DND-41 (cell line): ENCODE measurements at regions not wholly inside any gene's neighbourhood (a gene's known extent, or its start where the extent isn't known, plus 50 kb on each side); places are given as distances from the start of the nearest gene placed in this dataset.

Experiments
- ATAC-seq: fragments of 200-7000 bp; cut with Tn5 transposase; 3 replicates; pipeline ENCODE4 v1.9.1; 2021; ENCODE audit warnings: low read depth; ENCODE audit not compliant: insufficient read depth
- DNase-seq: peaks from one replicate; pipeline ENCODE4 v3.0.0-alpha.2; 2020
- H2AFZ ChIP-seq: 2 replicates; pipeline ENCODE4 v1.6.0; 2012; ENCODE audit warnings: low read depth, low read length
- H3K27ac ChIP-seq: 2 replicates; pipeline ENCODE4 v1.5.1; 2012; ENCODE audit warnings: low read length, inconsistent platforms
- H3K27me3 ChIP-seq: fragments of 200-600 bp; sonication (generic); 2 replicates; pipeline ENCODE4 v1.6.0; 2012; ENCODE audit warnings: low read length, mild to moderate bottlenecking, inconsistent platforms; ENCODE audit not compliant: insufficient read depth, poor library complexity
- H3K36me3 ChIP-seq: 2 replicates; pipeline ENCODE4 v1.5.1; 2012; ENCODE audit warnings: low read length, inconsistent platforms; ENCODE audit not compliant: insufficient read depth
- H3K4me1 ChIP-seq: 2 replicates; pipeline ENCODE4 v1.5.1; 2012; ENCODE audit warnings: mild to moderate bottlenecking, low read length; ENCODE audit not compliant: insufficient read depth
- H3K4me2 ChIP-seq: 2 replicates; pipeline ENCODE4 v1.6.0; 2012; ENCODE audit warnings: mild to moderate bottlenecking, moderate library complexity, low read length, inconsistent platforms; ENCODE audit not compliant: insufficient read depth
- H3K4me3 ChIP-seq, 2 experiments: fragments of 200-600 bp in 1 of 2; shearing (Covaris generic) in 1 of 2; 2 replicates each; pipeline ENCODE4 v1.5.1; 2012 to 2016; ENCODE audit warnings: inconsistent platforms in 2 of 2, low read length in 2 of 2, mild to moderate bottlenecking in 2 of 2, low read depth in 1 of 2, moderate library complexity in 1 of 2
- H3K79me2 ChIP-seq: 2 replicates; pipeline ENCODE4 v1.6.0; 2012; ENCODE audit warnings: low read length, inconsistent platforms; ENCODE audit not compliant: insufficient read depth
- H3K9ac ChIP-seq: 2 replicates; pipeline ENCODE4 v1.6.0; 2012; ENCODE audit warnings: low read depth, mild to moderate bottlenecking, inconsistent platforms, low read length, moderate library complexity
- H3K9me3 ChIP-seq: 2 replicates; pipeline ENCODE4 v1.5.1; 2012; ENCODE audit warnings: low read length, moderate library complexity, mild to moderate bottlenecking, inconsistent platforms; ENCODE audit not compliant: insufficient read depth, severe bottlenecking
- H4K20me1 ChIP-seq: 2 replicates; pipeline ENCODE4 v1.6.0; 2012; ENCODE audit warnings: low read length; ENCODE audit not compliant: insufficient read depth
- CTCF ChIP-seq: IDR thresholded peaks from 2 replicates; pipeline ENCODE4 v1.5.1; 2012; ENCODE audit warnings: borderline replicate concordance, low read length, moderate library complexity, mild to moderate bottlenecking; ENCODE audit not compliant: poor library complexity, severe bottlenecking; ENCODE audit errors: extremely low read depth
- EZH2 ChIP-seq: IDR thresholded peaks from 3 replicates; pipeline ENCODE4 v1.6.1; 2012; ENCODE audit warnings: borderline replicate concordance, low read depth, mild to moderate bottlenecking, moderate library complexity, low read length, inconsistent platforms; ENCODE audit not compliant: severe bottlenecking

- no peaks in the 10 kb centered on the region for H3K79me2 ChIP-seq
- H2AFZ ChIP-seq, result no peak overlapping the region
- ATAC-seq (no peak), DNase-seq (no peak)
- H3K9ac ChIP-seq, result no peak overlapping the region
- H3K27ac ChIP-seq, result no peak overlapping the region
- H3K27me3 ChIP-seq, result no peaks in the 10 kb centered on the region
- no peaks in the 10 kb centered on the region for H3K4me1 ChIP-seq
- no peaks in the 10 kb centered on the region for H4K20me1 ChIP-seq
- H3K36me3 ChIP-seq, result no peaks in the 10 kb centered on the region
- no peaks in the 10 kb centered on the region for H3K9me3 ChIP-seq
- H3K4me3 ChIP-seq, result no peak overlapping the region
- TF ChIP-seq EZH2 (no peak), CTCF (no peak)
- H3K4me2 ChIP-seq, result no peak overlapping the region
Measured at GRCh38 chr16:59330019-59330670, 596.0 kb upstream of the GOT2 start.

- Histone ChIP-seq H3K4me2 (no peak overlapping the region), H3K9ac (no peak overlapping the region), H3K9me3 (no peaks in the 10 kb centered on the region), H3K27me3 (no peaks in the 10 kb centered on the region), H3K27ac (no peak overlapping the region), H3K36me3 (no peaks in the 10 kb centered on the region), H3K4me3 (no peak overlapping the region), H3K79me2 (no peaks in the 10 kb centered on the region), H4K20me1 (no peaks in the 10 kb centered on the region), H2AFZ (no peak overlapping the region), H3K4me1 (no peaks in the 10 kb centered on the region)
- no peak for DNase-seq
- no peak for TF ChIP-seq CTCF
- no peak for TF ChIP-seq EZH2
- ATAC-seq, result no peak
Measured at GRCh38 chr16:59328961-59329360, 594.8 kb upstream of the GOT2 start.

- Histone ChIP-seq H3K79me2 (no peaks in the 10 kb centered on the region), H4K20me1 (no peaks in the 10 kb centered on the region), H3K4me2 (no peak overlapping the region), H3K9me3 (no peaks in the 10 kb centered on the region), H3K27me3 (no peaks in the 10 kb centered on the region), H3K27ac (no peak overlapping the region), H3K4me1 (no peaks in the 10 kb centered on the region), H3K4me3 (no peak overlapping the region), H3K36me3 (no peaks in the 10 kb centered on the region), H2AFZ (no peak overlapping the region), H3K9ac (no peak overlapping the region)
- DNase-seq, result no peak
- no peak for ATAC-seq
- no peak for TF ChIP-seq CTCF
- TF ChIP-seq EZH2, result no peak
Measured at GRCh38 chr16:59327894-59328293, 593.8 kb upstream of the GOT2 start.
